Peyer's patch (tissue), 4 donors: ENCODE measurements at regions not wholly inside any gene's neighbourhood (a gene's known extent, or its start where the extent isn't known, plus 50 kb on each side); places are given as distances from the start of the nearest gene placed in this dataset.

ENCODE experiments used
- CTCF ChIP-seq, 6 experiments: fragments of 450-650 bp in 4 of 6; fragments of 200-600 bp in 2 of 6; sonication (generic) in 1 of 6; IDR thresholded peaks; one replicate each; pipeline ENCODE4 v1.5.1; 2017 to 2019; ENCODE audit warnings: antibody characterized with exemption in 6 of 6, mild to moderate bottlenecking in 3 of 6, moderate library complexity in 1 of 6
- POLR2A ChIP-seq, 2 donors: fragments of 450-650 bp; IDR thresholded peaks; one replicate each; pipeline ENCODE4 v1.5.1; 2017; ENCODE audit warnings: antibody characterized with exemption in 2 of 2, mild to moderate bottlenecking in 2 of 2, moderate library complexity in 2 of 2

- TF ChIP-seq POLR2A (IDR thresholded peaks at IDR 0.05) (no peak), CTCF (IDR thresholded peaks at IDR 0.05) (no peak)
These were observed 76.4 kb upstream of the C1GALT1 start for GRCh38 chr7:7105800-7106582.
